MM.1S (cell line): ENCODE measurements at regions not wholly inside any gene's neighbourhood (a gene's known extent, or its start where the extent isn't known, plus 50 kb on each side); places are given as distances from the start of the nearest gene placed in this dataset.

ENCODE experiments used
- DNase-seq: peaks from one replicate; pipeline ENCODE4 v3.0.0-alpha.2; 2015
- H2AFZ ChIP-seq: fragments of 300-600 bp; sonication (generic); 2 replicates; pipeline ENCODE4 v1.6.0; 2016; ENCODE audit warnings: antibody characterized with exemption, low read length
- H3F3A ChIP-seq: fragments of 300-600 bp; sonication (generic); 2 replicates; pipeline ENCODE4 v1.6.1; 2016; ENCODE audit warnings: mild to moderate bottlenecking, antibody characterized with exemption, low read length, moderate library complexity, mixed read lengths; ENCODE audit not compliant: insufficient read depth
- H3K27ac ChIP-seq: fragments of 300-600 bp; sonication (generic); 2 replicates; pipeline ENCODE4 v1.5.1; 2016; ENCODE audit warnings: mild to moderate bottlenecking, low read length
- H3K27me3 ChIP-seq: fragments of 300-600 bp; sonication (generic); replicated peaks from 2 replicates; pipeline ENCODE4 v1.6.0; 2016; ENCODE audit warnings: low read length; ENCODE audit not compliant: insufficient read depth
- H3K36me3 ChIP-seq: fragments of 300-600 bp; sonication (generic); replicated peaks from 2 replicates; pipeline ENCODE4 v1.6.1; 2016; ENCODE audit warnings: mild to moderate bottlenecking, low read length, mixed read lengths; ENCODE audit not compliant: insufficient read depth
- H3K4me1 ChIP-seq: fragments of 300-600 bp; sonication (generic); 2 replicates; pipeline ENCODE4 v1.6.1; 2016; ENCODE audit warnings: low read length, mixed read lengths
- H3K4me2 ChIP-seq: fragments of 300-600 bp; sonication (generic); 2 replicates; pipeline ENCODE4 v1.6.0; 2016; ENCODE audit warnings: low read depth, low read length
- H3K4me3 ChIP-seq: fragments of 300-600 bp; sonication (generic); 2 replicates; pipeline ENCODE4 v1.5.1; 2016; ENCODE audit warnings: low read length, mixed read lengths
- H3K79me2 ChIP-seq: fragments of 300-600 bp; sonication (generic); 2 replicates; pipeline ENCODE4 v1.6.1; 2016; ENCODE audit warnings: mixed run types, low read length, mixed read lengths
- H3K9ac ChIP-seq: fragments of 300-600 bp; sonication (generic); 2 replicates; pipeline ENCODE4 v1.6.1; 2016; ENCODE audit warnings: low read length, mixed read lengths
- H3K9me2 ChIP-seq: fragments of 300-600 bp; sonication (generic); replicated peaks from 2 replicates; pipeline ENCODE4 v1.6.1; 2016; ENCODE audit warnings: mild to moderate bottlenecking, low read length, mixed read lengths; ENCODE audit not compliant: insufficient read depth
- H3K9me3 ChIP-seq: fragments of 300-600 bp; sonication (generic); replicated peaks from 2 replicates; pipeline ENCODE4 v1.6.1; 2016; ENCODE audit warnings: mild to moderate bottlenecking, low read length, mixed read lengths; ENCODE audit not compliant: insufficient read depth
- H4K20me1 ChIP-seq: fragments of 300-600 bp; sonication (generic); 2 replicates; pipeline ENCODE4 v1.6.1; 2016; ENCODE audit warnings: mild to moderate bottlenecking, low read length, moderate library complexity, mixed read lengths; ENCODE audit not compliant: insufficient read depth
- EZH2 ChIP-seq: fragments of 300-600 bp; sonication (generic); optimal IDR thresholded peaks from 2 replicates; pipeline ENCODE3; 2017; ENCODE audit warnings: low read depth, mild to moderate bottlenecking, antibody characterized with exemption, low read length, mixed read lengths
- EZH2phosphoT487 ChIP-seq: fragments of 300-600 bp; sonication (generic); IDR thresholded peaks from 2 replicates; pipeline ENCODE4 v1.6.1; 2018; ENCODE audit warnings: antibody characterized with exemption, low read length
- TF ChIP-seq, protein P1 (sequence below): fragments of 300-600 bp; sonication (generic); IDR thresholded peaks from 2 replicates; pipeline ENCODE4 v1.5.1; 2016; ENCODE audit warnings: antibody characterized with exemption, low read length, mixed read lengths

GRCh38 chr10:33887188-33887587, 552.7 kb upstream of the NRP1 start:
- no peaks in the 10 kb centered on the region for H3K36me3 ChIP-seq
- H2AFZ ChIP-seq = no peak overlapping the region
- no peaks in the 10 kb centered on the region for H3F3A ChIP-seq
- DNase-seq = no peak
- H3K27me3 ChIP-seq = no peaks in the 10 kb centered on the region
- no peak overlapping the region for H3K4me3 ChIP-seq
- no peak overlapping the region for H3K9ac ChIP-seq
- no peak overlapping the region for H3K4me2 ChIP-seq
- H3K9me3 ChIP-seq = no peaks in the 10 kb centered on the region
- H3K79me2 ChIP-seq = no peaks in the 10 kb centered on the region
- H4K20me1 ChIP-seq = no peaks in the 10 kb centered on the region
- no peaks in the 10 kb centered on the region for H3K4me1 ChIP-seq
- no peak overlapping the region for H3K27ac ChIP-seq
- H3K9me2 ChIP-seq = no peaks in the 10 kb centered on the region
- TF ChIP-seq EZH2 (no peak), EZH2phosphoT487 (no peak)
- TF ChIP-seq, protein P1, sequence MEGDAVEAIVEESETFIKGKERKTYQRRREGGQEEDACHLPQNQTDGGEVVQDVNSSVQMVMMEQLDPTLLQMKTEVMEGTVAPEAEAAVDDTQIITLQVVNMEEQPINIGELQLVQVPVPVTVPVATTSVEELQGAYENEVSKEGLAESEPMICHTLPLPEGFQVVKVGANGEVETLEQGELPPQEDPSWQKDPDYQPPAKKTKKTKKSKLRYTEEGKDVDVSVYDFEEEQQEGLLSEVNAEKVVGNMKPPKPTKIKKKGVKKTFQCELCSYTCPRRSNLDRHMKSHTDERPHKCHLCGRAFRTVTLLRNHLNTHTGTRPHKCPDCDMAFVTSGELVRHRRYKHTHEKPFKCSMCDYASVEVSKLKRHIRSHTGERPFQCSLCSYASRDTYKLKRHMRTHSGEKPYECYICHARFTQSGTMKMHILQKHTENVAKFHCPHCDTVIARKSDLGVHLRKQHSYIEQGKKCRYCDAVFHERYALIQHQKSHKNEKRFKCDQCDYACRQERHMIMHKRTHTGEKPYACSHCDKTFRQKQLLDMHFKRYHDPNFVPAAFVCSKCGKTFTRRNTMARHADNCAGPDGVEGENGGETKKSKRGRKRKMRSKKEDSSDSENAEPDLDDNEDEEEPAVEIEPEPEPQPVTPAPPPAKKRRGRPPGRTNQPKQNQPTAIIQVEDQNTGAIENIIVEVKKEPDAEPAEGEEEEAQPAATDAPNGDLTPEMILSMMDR = no peak

GRCh38 chr10:33886299-33886698, 551.8 kb upstream of the NRP1 start:
- Histone ChIP-seq H3K4me3 (no peak overlapping the region), H2AFZ (no peak overlapping the region), H3K9me3 (no peaks in the 10 kb centered on the region), H3K27ac (no peak overlapping the region), H3K36me3 (no peaks in the 10 kb centered on the region), H4K20me1 (no peaks in the 10 kb centered on the region), H3K79me2 (no peaks in the 10 kb centered on the region), H3F3A (no peaks in the 10 kb centered on the region), H3K9ac (no peak overlapping the region), H3K4me1 (no peaks in the 10 kb centered on the region), H3K27me3 (no peaks in the 10 kb centered on the region), H3K9me2 (no peaks in the 10 kb centered on the region), H3K4me2 (no peak overlapping the region)
- DNase-seq = no peak
- TF ChIP-seq, protein P1 = no peak
- TF ChIP-seq EZH2 = no peak

- Histone ChIP-seq H3K9ac (no peak overlapping the region), H3K9me3 (no peaks in the 10 kb centered on the region), H3K9me2 (no peaks in the 10 kb centered on the region), H3K27ac (no peak overlapping the region), H3K4me2 (no peak overlapping the region), H3K36me3 (no peaks in the 10 kb centered on the region), H3K4me3 (no peak overlapping the region), H2AFZ (no peak overlapping the region), H3F3A (no peaks in the 10 kb centered on the region), H4K20me1 (no peaks in the 10 kb centered on the region), H3K27me3 (no peaks in the 10 kb centered on the region), H3K79me2 (no peaks in the 10 kb centered on the region), H3K4me1 (no peaks in the 10 kb centered on the region)
- no peak for TF ChIP-seq EZH2phosphoT487
- TF ChIP-seq, protein P1 = no peak
- no peak for TF ChIP-seq EZH2
- no peak for DNase-seq
Measured at GRCh38 chr10:33884604-33885003, 550.1 kb upstream of the NRP1 start.
